ENCODE measurements at regions not wholly inside any gene's neighbourhood (a gene's known extent, or its start where the extent isn't known, plus 50 kb on each side); places are given as distances from the start of the nearest gene placed in this dataset.

DNA sequence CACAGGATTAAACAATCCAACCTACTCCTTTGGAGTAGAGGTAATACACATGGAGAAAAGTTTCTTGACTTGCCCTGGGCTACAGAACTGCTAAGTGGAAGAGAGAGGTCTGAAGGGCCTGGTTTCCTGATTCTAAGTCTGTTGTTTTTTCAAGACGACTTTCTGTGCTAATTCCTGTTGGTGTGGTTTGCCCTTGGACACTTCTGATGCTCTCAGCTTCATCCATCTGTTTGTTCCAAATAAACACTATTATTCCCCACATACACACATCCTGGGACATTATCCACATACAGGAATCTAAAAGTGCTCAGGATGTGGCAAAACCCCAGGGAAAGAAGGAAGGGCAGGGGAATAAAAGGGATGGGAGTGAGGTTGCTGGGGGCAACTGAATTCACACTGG lies 393.5 kb upstream of the TBL1XR1 start:
- peaks cover 44% of the 10 kb centered on the region for H3K4me1 Mint-ChIP-seq
- H3K27me3 Mint-ChIP-seq (ENCODE audit: low read depth): no peaks in the 10 kb centered on the region
- no peak overlapping the region for H3K4me3 Mint-ChIP-seq
- peaks cover 8% of the 10 kb centered on the region for H3K9me3 Mint-ChIP-seq
- peaks cover 5% of the 10 kb centered on the region for H3K36me3 Mint-ChIP-seq (ENCODE audit: low read depth)
- TF ChIP-seq, protein P1, sequence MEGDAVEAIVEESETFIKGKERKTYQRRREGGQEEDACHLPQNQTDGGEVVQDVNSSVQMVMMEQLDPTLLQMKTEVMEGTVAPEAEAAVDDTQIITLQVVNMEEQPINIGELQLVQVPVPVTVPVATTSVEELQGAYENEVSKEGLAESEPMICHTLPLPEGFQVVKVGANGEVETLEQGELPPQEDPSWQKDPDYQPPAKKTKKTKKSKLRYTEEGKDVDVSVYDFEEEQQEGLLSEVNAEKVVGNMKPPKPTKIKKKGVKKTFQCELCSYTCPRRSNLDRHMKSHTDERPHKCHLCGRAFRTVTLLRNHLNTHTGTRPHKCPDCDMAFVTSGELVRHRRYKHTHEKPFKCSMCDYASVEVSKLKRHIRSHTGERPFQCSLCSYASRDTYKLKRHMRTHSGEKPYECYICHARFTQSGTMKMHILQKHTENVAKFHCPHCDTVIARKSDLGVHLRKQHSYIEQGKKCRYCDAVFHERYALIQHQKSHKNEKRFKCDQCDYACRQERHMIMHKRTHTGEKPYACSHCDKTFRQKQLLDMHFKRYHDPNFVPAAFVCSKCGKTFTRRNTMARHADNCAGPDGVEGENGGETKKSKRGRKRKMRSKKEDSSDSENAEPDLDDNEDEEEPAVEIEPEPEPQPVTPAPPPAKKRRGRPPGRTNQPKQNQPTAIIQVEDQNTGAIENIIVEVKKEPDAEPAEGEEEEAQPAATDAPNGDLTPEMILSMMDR (IDR thresholded peaks at IDR 0.05; ENCODE audit: unreplicated experiment in 3 of 3): no peak
- H3K27ac Mint-ChIP-seq: peak overlapping the region in 2 of 3 experiments; percentile 2 to 19

DNA sequence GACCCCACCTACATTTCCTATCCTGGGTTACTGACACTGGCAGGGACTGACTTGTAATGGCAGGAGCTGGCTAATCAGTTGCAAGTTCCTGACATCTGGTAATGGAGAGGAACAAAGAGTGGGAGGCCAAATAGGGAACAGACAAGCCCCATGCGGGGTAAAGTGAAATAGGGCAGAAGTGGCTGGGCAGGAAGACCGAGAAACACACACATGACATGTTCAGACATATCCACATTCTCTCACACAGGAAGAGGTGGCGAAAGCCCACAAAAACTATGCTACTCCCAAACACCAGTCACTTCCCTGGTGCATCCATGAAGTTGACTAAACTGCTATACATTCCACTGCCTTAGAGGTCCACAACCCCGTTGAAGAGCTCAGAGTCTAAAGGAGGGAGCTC lies 394.1 kb upstream of the TBL1XR1 start:
- H3K9me3 Mint-ChIP-seq: peaks cover 8% of the 10 kb centered on the region
- H3K27me3 Mint-ChIP-seq (ENCODE audit: low read depth): no peaks in the 10 kb centered on the region
- peak overlapping the region in 2 of 3 experiments; percentile 2 to 16 for H3K27ac Mint-ChIP-seq
- TF ChIP-seq, protein P1 (IDR thresholded peaks at IDR 0.05; ENCODE audit: unreplicated experiment in 3 of 3): no peak
- peaks cover 5% of the 10 kb centered on the region for H3K36me3 Mint-ChIP-seq (ENCODE audit: low read depth)
- peaks cover 47% of the 10 kb centered on the region for H3K4me1 Mint-ChIP-seq
- no peak overlapping the region for H3K4me3 Mint-ChIP-seq

DNA sequence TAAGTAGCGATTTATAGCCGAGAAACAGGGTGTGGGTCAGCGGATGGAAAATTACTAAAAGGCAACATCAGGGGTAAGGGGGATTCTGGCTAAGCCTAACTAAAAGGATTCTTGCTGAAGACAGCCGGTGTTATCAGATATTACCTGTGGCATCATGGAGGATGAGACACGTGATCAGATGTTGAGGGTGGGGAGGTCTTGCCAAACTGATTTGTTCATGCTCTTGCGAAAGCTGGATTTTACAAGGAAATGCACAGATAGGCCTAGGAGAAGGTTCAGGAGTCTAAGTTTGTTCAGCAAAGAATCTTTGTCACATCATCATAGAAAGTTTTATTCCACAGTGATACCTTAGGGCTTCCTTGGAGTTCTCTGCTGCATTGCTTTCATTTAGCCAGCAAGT lies 396.8 kb upstream of the TBL1XR1 start:
- H3K27me3 Mint-ChIP-seq (ENCODE audit: low read depth): no peaks in the 10 kb centered on the region
- TF ChIP-seq, protein P1 (IDR thresholded peaks at IDR 0.05; ENCODE audit: unreplicated experiment in 3 of 3): no peak
- H3K4me1 Mint-ChIP-seq: peaks cover 72% of the 10 kb centered on the region
- H3K4me3 Mint-ChIP-seq: no peak overlapping the region
- H3K27ac Mint-ChIP-seq: peak overlapping the region in 2 of 3 experiments; percentile 5 to 8
- H3K36me3 Mint-ChIP-seq (ENCODE audit: low read depth): no peaks in the 10 kb centered on the region
- H3K9me3 Mint-ChIP-seq: no peaks in the 10 kb centered on the region

DNA sequence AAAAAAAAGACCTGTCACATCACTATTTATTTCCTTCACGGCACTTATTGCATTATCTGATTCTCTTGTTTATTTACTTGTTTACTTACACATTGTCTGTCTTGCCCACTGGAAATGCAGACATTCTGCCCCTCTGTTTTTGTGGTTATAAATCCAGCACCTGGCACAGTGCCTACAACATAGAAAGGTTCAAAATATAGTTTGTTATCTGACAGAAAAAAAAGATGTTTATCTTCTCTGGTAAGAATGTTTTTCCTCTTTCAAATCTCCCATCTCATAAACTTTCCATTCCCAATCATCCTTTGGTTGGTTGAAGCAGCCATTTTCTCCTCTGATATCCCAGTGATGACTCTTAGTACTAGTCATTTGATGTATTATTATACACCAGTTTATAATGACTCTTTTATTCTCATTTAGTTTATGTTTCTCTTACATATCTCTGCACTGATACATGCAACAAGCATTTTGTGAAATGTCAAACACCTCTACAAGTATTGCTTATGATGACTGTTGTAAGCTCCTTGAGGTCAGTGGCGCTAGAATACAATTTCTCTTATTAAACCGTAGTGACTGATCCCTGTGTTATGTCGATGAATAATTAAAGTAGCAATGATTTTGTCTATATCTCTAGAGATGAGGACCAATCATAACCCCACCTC lies 398.4 kb upstream of the TBL1XR1 start:
- H3K27me3 Mint-ChIP-seq (ENCODE audit: low read depth): no peaks in the 10 kb centered on the region
- H3K4me3 Mint-ChIP-seq: no peak overlapping the region
- H3K27ac Mint-ChIP-seq: peak overlapping the region in 1 of 3 experiments; percentile 97
- peaks cover 74% of the 10 kb centered on the region for H3K4me1 Mint-ChIP-seq
- H3K9me3 Mint-ChIP-seq: no peaks in the 10 kb centered on the region
- TF ChIP-seq, protein P1 (IDR thresholded peaks at IDR 0.05; ENCODE audit: unreplicated experiment in 3 of 3): no peak
- no peaks in the 10 kb centered on the region for H3K36me3 Mint-ChIP-seq (ENCODE audit: low read depth)

GRCh38 chr3:177596248-177596815 lies 399.1 kb upstream of the TBL1XR1 start:
- H3K4me1 Mint-ChIP-seq: peaks cover 73% of the 10 kb centered on the region
- H3K27me3 Mint-ChIP-seq (ENCODE audit: low read depth): no peaks in the 10 kb centered on the region
- H3K4me3 Mint-ChIP-seq: no peak overlapping the region
- H3K27ac Mint-ChIP-seq: peak overlapping the region in 2 of 3 experiments; percentile 95 to 97
- TF ChIP-seq, protein P1 (IDR thresholded peaks at IDR 0.05; ENCODE audit: unreplicated experiment in 3 of 3): no peak
- no peaks in the 10 kb centered on the region for H3K9me3 Mint-ChIP-seq
- no peaks in the 10 kb centered on the region for H3K36me3 Mint-ChIP-seq (ENCODE audit: low read depth)

DNA sequence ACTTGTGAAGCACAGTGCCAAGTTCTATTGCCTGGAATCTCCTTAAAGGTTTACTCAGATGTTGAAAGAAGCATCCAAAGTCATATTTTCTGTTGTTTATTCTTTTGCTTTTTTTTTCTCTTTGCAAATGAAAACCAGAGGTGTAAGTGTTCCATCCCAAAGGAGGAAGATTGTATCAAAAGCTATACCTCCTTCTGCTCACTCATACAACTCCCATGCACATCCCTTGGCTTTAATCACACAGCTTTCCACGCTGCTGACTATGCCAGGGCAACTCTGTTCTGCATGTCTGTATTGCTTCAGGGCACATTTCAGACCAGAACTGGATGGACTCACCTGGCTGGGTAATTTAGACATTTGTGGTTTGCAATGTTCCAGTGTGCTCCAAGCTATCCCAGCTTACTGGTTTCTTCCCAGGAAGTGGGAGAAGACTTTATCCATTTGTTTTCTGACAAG lies 399.6 kb upstream of the TBL1XR1 start:
- Mint-ChIP-seq H3K36me3 (ENCODE audit: low read depth) (no peaks in the 10 kb centered on the region), H3K27ac (peak overlapping the region; percentile 91 to 97 (median 95)), H3K27me3 (ENCODE audit: low read depth) (no peaks in the 10 kb centered on the region), H3K4me3 (no peak overlapping the region), H3K9me3 (no peaks in the 10 kb centered on the region), H3K4me1 (peaks cover 68% of the 10 kb centered on the region)
- TF ChIP-seq, protein P1 (IDR thresholded peaks at IDR 0.05; ENCODE audit: unreplicated experiment in 3 of 3): no peak

Measured in nephron (organoid).